ENCODE measurements at regions not wholly inside any gene's neighbourhood (a gene's known extent, or its start where the extent isn't known, plus 50 kb on each side); places are given as distances from the start of the nearest gene placed in this dataset.

DNA sequence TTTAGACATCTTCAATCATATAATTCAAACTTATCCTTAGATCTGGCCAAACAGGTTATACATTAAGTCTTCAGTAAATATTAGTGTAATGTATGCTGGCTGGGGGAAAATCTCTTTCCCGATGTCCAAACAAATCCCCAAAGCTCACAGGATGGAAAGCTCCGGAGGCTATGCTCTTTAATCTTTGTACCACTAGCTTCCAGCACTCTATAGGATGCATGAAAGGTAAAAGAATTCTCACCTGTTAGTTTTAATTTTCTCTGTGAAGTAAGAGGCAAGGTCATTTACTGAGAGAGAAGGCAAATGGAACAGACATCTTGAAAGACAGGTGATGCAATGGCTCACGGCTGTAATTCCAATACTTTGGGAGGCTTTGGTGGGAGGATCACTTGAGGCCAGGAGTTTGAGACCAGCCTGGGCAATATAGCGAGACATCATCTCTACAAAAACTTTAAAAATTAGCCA, 99.8 kb upstream of the KIF5B start:
- Mint-ChIP-seq H3K4me3 (ENCODE audit: unreplicated experiment) (no peak overlapping the region), H3K4me1 (ENCODE audit: insufficient read depth, unreplicated experiment) (peaks cover 9% of the 10 kb centered on the region), H3K27ac (ENCODE audit: low read depth, unreplicated experiment) (no peak overlapping the region), H3K36me3 (ENCODE audit: insufficient read depth, unreplicated experiment) (no peaks in the 10 kb centered on the region), H3K9me3 (ENCODE audit: unreplicated experiment) (no peaks in the 10 kb centered on the region), H3K27me3 (ENCODE audit: insufficient read depth, unreplicated experiment) (no peaks in the 10 kb centered on the region)
- POLR2A ChIA-PET: no interaction called here
- TF ChIP-seq, protein P1, sequence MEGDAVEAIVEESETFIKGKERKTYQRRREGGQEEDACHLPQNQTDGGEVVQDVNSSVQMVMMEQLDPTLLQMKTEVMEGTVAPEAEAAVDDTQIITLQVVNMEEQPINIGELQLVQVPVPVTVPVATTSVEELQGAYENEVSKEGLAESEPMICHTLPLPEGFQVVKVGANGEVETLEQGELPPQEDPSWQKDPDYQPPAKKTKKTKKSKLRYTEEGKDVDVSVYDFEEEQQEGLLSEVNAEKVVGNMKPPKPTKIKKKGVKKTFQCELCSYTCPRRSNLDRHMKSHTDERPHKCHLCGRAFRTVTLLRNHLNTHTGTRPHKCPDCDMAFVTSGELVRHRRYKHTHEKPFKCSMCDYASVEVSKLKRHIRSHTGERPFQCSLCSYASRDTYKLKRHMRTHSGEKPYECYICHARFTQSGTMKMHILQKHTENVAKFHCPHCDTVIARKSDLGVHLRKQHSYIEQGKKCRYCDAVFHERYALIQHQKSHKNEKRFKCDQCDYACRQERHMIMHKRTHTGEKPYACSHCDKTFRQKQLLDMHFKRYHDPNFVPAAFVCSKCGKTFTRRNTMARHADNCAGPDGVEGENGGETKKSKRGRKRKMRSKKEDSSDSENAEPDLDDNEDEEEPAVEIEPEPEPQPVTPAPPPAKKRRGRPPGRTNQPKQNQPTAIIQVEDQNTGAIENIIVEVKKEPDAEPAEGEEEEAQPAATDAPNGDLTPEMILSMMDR (IDR thresholded peaks at IDR 0.05; ENCODE audit: unreplicated experiment): no peak
- BruUV-seq (replicated peaks): no TSS peak
- intact Hi-C loops (cut with micrococcal nuclease): no loop called here
- CTCF ChIA-PET: interaction anchor here (0.6 kb wide), 1 partner anchor 1146 kb away, joined by 4 read pairs; no protein-coding TSS in a partner anchor
- no peak for DNase-seq (ENCODE audit: unreplicated experiment)

DNA sequence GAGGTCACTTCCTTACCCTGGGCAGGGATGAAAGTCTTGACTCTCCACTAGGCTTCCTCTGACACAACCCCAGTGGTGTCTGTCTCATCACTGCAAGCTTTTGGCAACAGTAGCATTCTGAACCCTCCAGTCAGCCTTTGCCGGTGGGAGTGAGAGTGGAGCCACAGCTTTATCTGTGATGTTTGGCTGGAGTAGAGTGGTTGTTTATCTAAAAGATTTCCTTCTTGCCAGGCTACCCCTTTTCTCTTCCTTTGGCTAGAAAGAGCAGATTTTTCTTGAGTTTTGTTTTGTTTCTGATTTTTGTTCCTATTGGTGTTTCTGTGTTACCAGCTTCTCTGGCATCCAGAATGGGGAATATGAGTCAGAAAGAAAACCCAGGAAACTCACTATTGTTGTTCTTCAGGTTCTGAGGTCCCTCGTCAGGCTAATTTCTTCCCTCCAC, 98.9 kb upstream of the KIF5B start:
- intact Hi-C loops (cut with micrococcal nuclease): no loop called here
- TF ChIP-seq, protein P1 (IDR thresholded peaks at IDR 0.05; ENCODE audit: unreplicated experiment): no peak
- no peak overlapping the region for H3K4me3 Mint-ChIP-seq (ENCODE audit: unreplicated experiment)
- peaks cover 10% of the 10 kb centered on the region for H3K4me1 Mint-ChIP-seq (ENCODE audit: insufficient read depth, unreplicated experiment)
- no peak for DNase-seq (ENCODE audit: unreplicated experiment)
- H3K36me3 Mint-ChIP-seq (ENCODE audit: insufficient read depth, unreplicated experiment): no peaks in the 10 kb centered on the region
- H3K9me3 Mint-ChIP-seq (ENCODE audit: unreplicated experiment): no peaks in the 10 kb centered on the region
- no TSS peak for BruUV-seq (replicated peaks)
- ChIA-PET CTCF (interaction anchor here (0.6 to 1.1 kb wide), 2 partner anchors 14 to 1145 kb away, joined by 4 to 5 read pairs; no protein-coding TSS in a partner anchor), POLR2A (no interaction called here)
- no peaks in the 10 kb centered on the region for H3K27me3 Mint-ChIP-seq (ENCODE audit: insufficient read depth, unreplicated experiment)
- peak overlapping the region; percentile 79 for H3K27ac Mint-ChIP-seq (ENCODE audit: low read depth, unreplicated experiment)

DNA sequence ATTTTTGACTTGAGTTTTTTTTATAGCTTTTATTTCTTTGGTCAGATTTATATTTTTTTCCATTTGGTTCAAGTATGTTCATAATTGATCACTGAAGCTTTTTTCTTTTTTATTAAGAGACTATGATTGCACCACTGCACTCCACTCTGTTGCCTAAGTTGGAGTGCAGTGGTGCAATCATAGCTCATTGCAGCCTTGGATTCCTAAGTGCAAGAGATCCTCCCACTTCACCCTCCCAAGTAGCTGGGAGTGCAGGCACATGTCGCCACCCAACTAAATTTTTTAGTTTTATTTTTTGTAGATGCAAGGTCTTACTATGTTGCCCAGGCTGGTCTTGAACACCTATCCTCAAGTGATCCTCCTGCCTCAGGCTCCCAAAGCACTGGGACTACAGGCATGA, 97.7 kb upstream of the KIF5B start:
- H3K27ac Mint-ChIP-seq (ENCODE audit: low read depth, unreplicated experiment): no peak overlapping the region
- TF ChIP-seq, protein P1 (IDR thresholded peaks at IDR 0.05; ENCODE audit: unreplicated experiment): no peak
- peaks cover 21% of the 10 kb centered on the region for H3K4me1 Mint-ChIP-seq (ENCODE audit: insufficient read depth, unreplicated experiment)
- no peaks in the 10 kb centered on the region for H3K9me3 Mint-ChIP-seq (ENCODE audit: unreplicated experiment)
- DNase-seq (ENCODE audit: unreplicated experiment): peak; percentile 46
- no peak overlapping the region for H3K4me3 Mint-ChIP-seq (ENCODE audit: unreplicated experiment)
- POLR2A ChIA-PET: no interaction called here
- H3K27me3 Mint-ChIP-seq (ENCODE audit: insufficient read depth, unreplicated experiment): no peaks in the 10 kb centered on the region
- CTCF ChIA-PET: interaction anchor here (0.7 kb wide), 1 partner anchor 162 kb away, joined by 3 read pairs; no protein-coding TSS in a partner anchor
- intact Hi-C loops (cut with micrococcal nuclease): no loop called here
- BruUV-seq (replicated peaks): no TSS peak
- no peaks in the 10 kb centered on the region for H3K36me3 Mint-ChIP-seq (ENCODE audit: insufficient read depth, unreplicated experiment)

DNA sequence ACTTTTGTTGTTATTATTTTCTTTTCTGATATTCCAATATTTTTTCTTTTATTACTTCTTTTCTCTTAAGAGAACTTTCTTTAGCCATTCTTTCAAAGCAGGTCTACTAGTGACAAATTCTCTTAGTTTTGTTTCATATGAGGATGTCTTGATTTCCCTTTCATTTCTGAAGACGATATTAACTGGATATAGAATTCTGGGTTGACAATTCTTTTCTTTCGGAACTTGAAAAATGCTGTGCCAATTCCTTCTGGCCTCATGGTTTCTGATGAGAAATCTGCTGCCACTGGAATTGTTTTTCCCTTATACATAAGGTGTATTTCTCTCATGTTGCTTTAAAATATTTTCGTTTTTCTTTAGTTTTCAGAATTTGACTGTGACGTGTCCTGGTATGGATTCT, 97.0 kb upstream of the KIF5B start:
- H3K27ac Mint-ChIP-seq (ENCODE audit: low read depth, unreplicated experiment): no peak overlapping the region
- H3K4me3 Mint-ChIP-seq (ENCODE audit: unreplicated experiment): no peak overlapping the region
- no peaks in the 10 kb centered on the region for H3K27me3 Mint-ChIP-seq (ENCODE audit: insufficient read depth, unreplicated experiment)
- no peak for DNase-seq (ENCODE audit: unreplicated experiment)
- H3K9me3 Mint-ChIP-seq (ENCODE audit: unreplicated experiment): no peaks in the 10 kb centered on the region
- POLR2A ChIA-PET: no interaction called here
- CTCF ChIA-PET: no interaction called here
- intact Hi-C loops (cut with micrococcal nuclease): no loop called here
- TF ChIP-seq, protein P1 (IDR thresholded peaks at IDR 0.05; ENCODE audit: unreplicated experiment): no peak
- no TSS peak for BruUV-seq (replicated peaks)
- peaks cover 23% of the 10 kb centered on the region for H3K4me1 Mint-ChIP-seq (ENCODE audit: insufficient read depth, unreplicated experiment)
- no peaks in the 10 kb centered on the region for H3K36me3 Mint-ChIP-seq (ENCODE audit: insufficient read depth, unreplicated experiment)

Measured in MCF 10A (cell line).